Endothelial cell of umbilical vein (primary cell): ENCODE measurements at regions not wholly inside any gene's neighbourhood (a gene's known extent, or its start where the extent isn't known, plus 50 kb on each side); places are given as distances from the start of the nearest gene placed in this dataset.

Experiments
- BruUV-seq: library from RNA; stranded (reverse); fragments of 400-500 nt; replicated peaks from 2 replicates; lab custom pipeline; 2021; lab: Mats Ljungman, UMichigan
- CTCF ChIA-PET: fragments of 300-600, 350-600 bp; sonication (Branson Sonifier 250); formaldehyde crosslinking; loops from one replicate; lab custom pipeline; 2021; ENCODE audit warnings: antibody characterized with exemption, inconsistent platforms; lab: Charles Lee
- POLR2A ChIA-PET: fragments of 300-600, 350-600 bp; sonication (Branson Sonifier 250); formaldehyde crosslinking; loops from one replicate; lab custom pipeline; 2021; ENCODE audit warnings: antibody characterized with exemption, inconsistent platforms; lab: Charles Lee
- DNase-seq: peaks from one replicate; pipeline ENCODE4 v3.0.0-alpha.2; 2011; ENCODE audit warnings: low read depth, low spot score
- FAIRE-seq: peaks from 2 replicates; lab custom pipeline; 2011; peaks lifted over from hg19 to GRCh38; lab: Jason Lieb, UNC
- H2AFZ ChIP-seq: 2 replicates; pipeline ENCODE4 v1.6.0; 2012; ENCODE audit warnings: low read depth, low read length, control low read depth, inconsistent platforms
- H3K27ac ChIP-seq: 2 replicates; pipeline ENCODE4 v1.5.1; 2011; ENCODE audit warnings: low read depth, mild to moderate bottlenecking, control low read depth, low read length, moderate library complexity; ENCODE audit not compliant: insufficient read depth
- H3K27me3 ChIP-seq, 2 experiments: 2 replicates each; pipeline versions ENCODE4 v1.6.0 to v1.6.1; 2011; ENCODE audit warnings: low read length in 2 of 2, mixed read lengths in 1 of 2; ENCODE audit not compliant: control insufficient read depth in 2 of 2, insufficient read depth in 2 of 2
- H3K36me3 ChIP-seq, 2 experiments: 2 replicates in 1 of 2; 3 replicates in 1 of 2; pipeline ENCODE4 v1.5.1; 2011; ENCODE audit warnings: low read length in 2 of 2, mild to moderate bottlenecking in 1 of 2, moderate library complexity in 1 of 2; ENCODE audit not compliant: control insufficient read depth in 2 of 2, insufficient read depth in 2 of 2; ENCODE audit errors: extremely low read depth in 1 of 2
- H3K4me1 ChIP-seq: 3 replicates; pipeline ENCODE4 v1.5.1; 2011; ENCODE audit warnings: mild to moderate bottlenecking, low read length; ENCODE audit not compliant: control insufficient read depth, insufficient read depth; ENCODE audit errors: extremely low read depth
- H3K4me2 ChIP-seq: 2 replicates; pipeline ENCODE4 v1.6.1; 2011; ENCODE audit warnings: low read length, control low read depth, mixed read lengths; ENCODE audit not compliant: insufficient read depth
- H3K4me3 ChIP-seq, 3 experiments: fragments of 200-600 bp in 1 of 3; sonication (generic), shearing (Covaris generic) in 1 of 3; replicated peaks in 1 of 3; 2 replicates each; pipeline ENCODE4 v1.5.1; 2011 to 2016; ENCODE audit warnings: control low read depth in 3 of 3, low read length in 3 of 3, mild to moderate bottlenecking in 2 of 3, inconsistent platforms in 1 of 3, low read depth in 1 of 3, moderate library complexity in 1 of 3; ENCODE audit not compliant: insufficient read depth in 1 of 3
- H3K79me2 ChIP-seq: 2 replicates; pipeline ENCODE4 v1.6.0; 2012; ENCODE audit warnings: low read length, inconsistent platforms; ENCODE audit not compliant: control insufficient read depth, insufficient read depth
- H3K9ac ChIP-seq: replicated peaks from 2 replicates; pipeline ENCODE3; 2011; ENCODE audit warnings: low read length, control low read depth; ENCODE audit not compliant: insufficient read depth; ENCODE audit errors: extremely low read depth
- H3K9me1 ChIP-seq: replicated peaks from 3 replicates; pipeline ENCODE4 v1.6.0; 2011; ENCODE audit warnings: mild to moderate bottlenecking, low read length; ENCODE audit not compliant: control insufficient read depth, insufficient read depth; ENCODE audit errors: extremely low read depth
- H3K9me3 ChIP-seq: replicated peaks from 2 replicates; pipeline ENCODE4 v1.5.1; 2012; ENCODE audit warnings: low read length, inconsistent platforms; ENCODE audit not compliant: control insufficient read depth, insufficient read depth
- H4K20me1 ChIP-seq: replicated peaks from 2 replicates; pipeline ENCODE3; 2011; ENCODE audit warnings: mild to moderate bottlenecking, low read length; ENCODE audit not compliant: control insufficient read depth, insufficient read depth; ENCODE audit errors: extremely low read depth
- FOS ChIP-seq: IDR thresholded peaks from 2 replicates; pipeline ENCODE4 v1.6.1; 2011; ENCODE audit warnings: mild to moderate bottlenecking, low read length, moderate library complexity, borderline replicate concordance; ENCODE audit not compliant: insufficient read depth
- POLR2AphosphoS5 ChIP-seq: IDR thresholded peaks from 2 replicates; pipeline ENCODE4 v1.6.1; 2012; ENCODE audit warnings: low read depth, mild to moderate bottlenecking, control low read depth, low read length, moderate library complexity; ENCODE audit not compliant: insufficient read depth
- dilution Hi-C: fragments of 300-500 bp; cut with MboI; formaldehyde crosslinking; loops from one replicate; pipeline ENCODE4 v1.15.0; 2019; ENCODE audit warnings: low sequenced_read_pairs; ENCODE audit not compliant: extremely low pct_ligation_motif_present
- intact Hi-C: fragments of 100-400 bp; cut with micrococcal nuclease; formaldehyde crosslinking; loops from one replicate; pipeline ENCODE4 v1.10.0; 2022
- TF ChIP-seq, protein P1 (sequence below): IDR thresholded peaks from 2 replicates; pipeline ENCODE4 v1.6.1; 2011; ENCODE audit not compliant: insufficient read depth, insufficient read length
- TF ChIP-seq, protein P2 (sequence below), 2 donors: IDR thresholded peaks; 1 replicate in 1 of 2; 2 replicates in 1 of 2; pipeline ENCODE4 v1.5.1; 2011; ENCODE audit warnings: low read length in 2 of 2, mild to moderate bottlenecking in 2 of 2, moderate library complexity in 2 of 2, control low read depth in 1 of 2, inconsistent platforms in 1 of 2, low read depth in 1 of 2; ENCODE audit not compliant: insufficient read depth in 1 of 2; ENCODE audit errors: extremely low read depth in 1 of 2

DNA sequence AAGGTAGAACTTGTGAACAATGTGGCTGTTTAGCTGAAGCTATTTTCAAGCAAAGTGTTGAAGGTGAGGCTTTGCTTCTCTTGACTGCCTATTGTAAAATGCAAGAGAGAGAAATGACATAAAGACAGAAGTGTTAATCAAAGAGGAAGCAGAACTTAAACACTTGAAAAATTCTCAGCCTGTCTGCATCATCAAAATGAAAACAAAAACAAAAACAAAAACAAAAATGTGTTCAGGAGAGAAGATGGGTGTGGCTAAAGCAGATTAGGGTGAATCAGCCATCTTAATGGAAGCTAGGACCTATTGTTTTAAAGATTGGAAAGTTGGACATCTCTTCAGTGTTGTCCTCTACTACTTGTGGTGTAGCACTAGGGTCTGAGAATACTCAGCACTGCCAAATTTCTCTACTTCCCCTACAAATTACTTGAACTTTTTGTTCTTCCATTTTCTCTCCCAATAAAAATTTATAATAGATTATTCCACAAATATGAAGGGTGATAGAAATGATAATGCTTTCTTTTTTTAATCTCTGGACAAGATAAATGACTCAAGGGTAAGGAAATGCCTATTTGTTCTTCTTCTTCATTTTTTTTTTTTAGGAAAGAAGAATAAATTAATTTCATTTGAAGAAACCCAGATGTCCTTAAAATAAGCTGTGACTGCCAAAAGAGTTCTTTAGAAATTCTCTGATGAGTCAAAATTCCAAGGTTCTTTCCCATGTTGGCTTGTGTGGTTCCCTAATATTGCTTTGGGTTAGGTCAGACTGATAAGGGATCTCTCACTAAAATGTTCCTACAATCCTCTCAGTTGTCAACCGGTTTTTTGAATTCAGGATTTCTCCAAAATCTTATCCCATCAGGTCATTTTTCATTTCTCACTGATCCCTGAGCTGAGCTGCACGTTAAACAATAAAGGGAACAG is 571.2 kb upstream of the ZEB2 start:
- dilution Hi-C loops = no loop called here
- POLR2A ChIA-PET = interaction anchor here (0.7 kb wide), 1 partner anchor 244 kb away, joined by 3 read pairs; no protein-coding TSS in a partner anchor

More for the DNA sequence above, 571.2 kb upstream of the ZEB2 start:
- Histone ChIP-seq H3K27me3 (no peaks in the 10 kb centered on the region), H3K4me2 (no peak overlapping the region), H3K27ac (no peak overlapping the region), H3K9me3 (no peaks in the 10 kb centered on the region), H3K79me2 (no peaks in the 10 kb centered on the region), H2AFZ (no peak overlapping the region), H3K36me3 (no peaks in the 10 kb centered on the region), H3K9me1 (no peaks in the 10 kb centered on the region), H3K4me1 (no peaks in the 10 kb centered on the region), H3K4me3 (no peak overlapping the region), H3K9ac (no peak overlapping the region), H4K20me1 (no peaks in the 10 kb centered on the region)
- TF ChIP-seq, protein P1, sequence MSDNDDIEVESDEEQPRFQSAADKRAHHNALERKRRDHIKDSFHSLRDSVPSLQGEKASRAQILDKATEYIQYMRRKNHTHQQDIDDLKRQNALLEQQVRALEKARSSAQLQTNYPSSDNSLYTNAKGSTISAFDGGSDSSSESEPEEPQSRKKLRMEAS = no peak
- TF ChIP-seq POLR2AphosphoS5 (no peak), FOS (no peak)
- TF ChIP-seq, protein P2, sequence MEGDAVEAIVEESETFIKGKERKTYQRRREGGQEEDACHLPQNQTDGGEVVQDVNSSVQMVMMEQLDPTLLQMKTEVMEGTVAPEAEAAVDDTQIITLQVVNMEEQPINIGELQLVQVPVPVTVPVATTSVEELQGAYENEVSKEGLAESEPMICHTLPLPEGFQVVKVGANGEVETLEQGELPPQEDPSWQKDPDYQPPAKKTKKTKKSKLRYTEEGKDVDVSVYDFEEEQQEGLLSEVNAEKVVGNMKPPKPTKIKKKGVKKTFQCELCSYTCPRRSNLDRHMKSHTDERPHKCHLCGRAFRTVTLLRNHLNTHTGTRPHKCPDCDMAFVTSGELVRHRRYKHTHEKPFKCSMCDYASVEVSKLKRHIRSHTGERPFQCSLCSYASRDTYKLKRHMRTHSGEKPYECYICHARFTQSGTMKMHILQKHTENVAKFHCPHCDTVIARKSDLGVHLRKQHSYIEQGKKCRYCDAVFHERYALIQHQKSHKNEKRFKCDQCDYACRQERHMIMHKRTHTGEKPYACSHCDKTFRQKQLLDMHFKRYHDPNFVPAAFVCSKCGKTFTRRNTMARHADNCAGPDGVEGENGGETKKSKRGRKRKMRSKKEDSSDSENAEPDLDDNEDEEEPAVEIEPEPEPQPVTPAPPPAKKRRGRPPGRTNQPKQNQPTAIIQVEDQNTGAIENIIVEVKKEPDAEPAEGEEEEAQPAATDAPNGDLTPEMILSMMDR (IDR thresholded peaks at IDR 0.05; ENCODE audit: extremely low read depth in 1 of 2, insufficient read depth in 1 of 2, low read depth in 1 of 2, low read length in 2 of 2) = no peak
- no TSS peak for BruUV-seq
- FAIRE-seq (no peak), DNase-seq (no peak)
- intact Hi-C loops = no loop called here
- CTCF ChIA-PET = interaction anchor here (1.0 kb wide), 1 partner anchor 8 kb away, joined by 3 read pairs; no protein-coding TSS in a partner anchor
